MM.1S (cell line): ENCODE measurements at regions not wholly inside any gene's neighbourhood (a gene's known extent, or its start where the extent isn't known, plus 50 kb on each side); places are given as distances from the start of the nearest gene placed in this dataset.

Experiments used
- DNase-seq: peaks from one replicate; pipeline ENCODE4 v3.0.0-alpha.2; 2015
- H2AFZ ChIP-seq: fragments of 300-600 bp; sonication (generic); 2 replicates; pipeline ENCODE4 v1.6.0; 2016; ENCODE audit warnings: antibody characterized with exemption, low read length
- H3F3A ChIP-seq: fragments of 300-600 bp; sonication (generic); 2 replicates; pipeline ENCODE4 v1.6.1; 2016; ENCODE audit warnings: mild to moderate bottlenecking, antibody characterized with exemption, low read length, moderate library complexity, mixed read lengths; ENCODE audit not compliant: insufficient read depth
- H3K27ac ChIP-seq: fragments of 300-600 bp; sonication (generic); 2 replicates; pipeline ENCODE4 v1.5.1; 2016; ENCODE audit warnings: mild to moderate bottlenecking, low read length
- H3K27me3 ChIP-seq: fragments of 300-600 bp; sonication (generic); replicated peaks from 2 replicates; pipeline ENCODE4 v1.6.0; 2016; ENCODE audit warnings: low read length; ENCODE audit not compliant: insufficient read depth
- H3K36me3 ChIP-seq: fragments of 300-600 bp; sonication (generic); replicated peaks from 2 replicates; pipeline ENCODE4 v1.6.1; 2016; ENCODE audit warnings: mild to moderate bottlenecking, low read length, mixed read lengths; ENCODE audit not compliant: insufficient read depth
- H3K4me1 ChIP-seq: fragments of 300-600 bp; sonication (generic); 2 replicates; pipeline ENCODE4 v1.6.1; 2016; ENCODE audit warnings: low read length, mixed read lengths
- H3K4me2 ChIP-seq: fragments of 300-600 bp; sonication (generic); 2 replicates; pipeline ENCODE4 v1.6.0; 2016; ENCODE audit warnings: low read depth, low read length
- H3K4me3 ChIP-seq: fragments of 300-600 bp; sonication (generic); 2 replicates; pipeline ENCODE4 v1.5.1; 2016; ENCODE audit warnings: low read length, mixed read lengths
- H3K79me2 ChIP-seq: fragments of 300-600 bp; sonication (generic); 2 replicates; pipeline ENCODE4 v1.6.1; 2016; ENCODE audit warnings: mixed run types, low read length, mixed read lengths
- H3K9ac ChIP-seq: fragments of 300-600 bp; sonication (generic); 2 replicates; pipeline ENCODE4 v1.6.1; 2016; ENCODE audit warnings: low read length, mixed read lengths
- H3K9me2 ChIP-seq: fragments of 300-600 bp; sonication (generic); replicated peaks from 2 replicates; pipeline ENCODE4 v1.6.1; 2016; ENCODE audit warnings: mild to moderate bottlenecking, low read length, mixed read lengths; ENCODE audit not compliant: insufficient read depth
- H3K9me3 ChIP-seq: fragments of 300-600 bp; sonication (generic); replicated peaks from 2 replicates; pipeline ENCODE4 v1.6.1; 2016; ENCODE audit warnings: mild to moderate bottlenecking, low read length, mixed read lengths; ENCODE audit not compliant: insufficient read depth
- H4K20me1 ChIP-seq: fragments of 300-600 bp; sonication (generic); 2 replicates; pipeline ENCODE4 v1.6.1; 2016; ENCODE audit warnings: mild to moderate bottlenecking, low read length, moderate library complexity, mixed read lengths; ENCODE audit not compliant: insufficient read depth
- CTCF ChIP-seq: fragments of 300-600 bp; sonication (generic); IDR thresholded peaks from 2 replicates; pipeline ENCODE4 v1.5.1; 2016; ENCODE audit warnings: antibody characterized with exemption, low read length, mixed read lengths
- EZH2 ChIP-seq: fragments of 300-600 bp; sonication (generic); optimal IDR thresholded peaks from 2 replicates; pipeline ENCODE3; 2017; ENCODE audit warnings: low read depth, mild to moderate bottlenecking, antibody characterized with exemption, low read length, mixed read lengths
- EZH2phosphoT487 ChIP-seq: fragments of 300-600 bp; sonication (generic); IDR thresholded peaks from 2 replicates; pipeline ENCODE4 v1.6.1; 2018; ENCODE audit warnings: antibody characterized with exemption, low read length

- Histone ChIP-seq H3K4me1 (no peaks in the 10 kb centered on the region), H3K79me2 (no peaks in the 10 kb centered on the region), H3K9ac (no peak overlapping the region), H3K4me3 (no peak overlapping the region), H3K9me2 (no peaks in the 10 kb centered on the region), H3K4me2 (no peak overlapping the region), H3K27me3 (no peaks in the 10 kb centered on the region), H2AFZ (no peak overlapping the region), H3K27ac (no peak overlapping the region), H4K20me1 (no peaks in the 10 kb centered on the region), H3F3A (no peaks in the 10 kb centered on the region), H3K9me3 (no peaks in the 10 kb centered on the region), H3K36me3 (no peaks in the 10 kb centered on the region)
- TF ChIP-seq CTCF (no peak), EZH2 (no peak), EZH2phosphoT487 (no peak)
- DNase-seq, result no peak
Measured at GRCh38 chr4:117968606-117969005, 65.7 kb upstream of the NDST3 start.

GRCh38 chr4:117971403-117971802, 62.9 kb upstream of the NDST3 start:
- H3K9me3 ChIP-seq, result no peaks in the 10 kb centered on the region
- TF ChIP-seq EZH2phosphoT487, result no peak
- TF ChIP-seq EZH2, result no peak
- no peaks in the 10 kb centered on the region for H3K79me2 ChIP-seq
- no peaks in the 10 kb centered on the region for H4K20me1 ChIP-seq
- no peaks in the 10 kb centered on the region for H3K36me3 ChIP-seq
- no peak overlapping the region for H3K4me2 ChIP-seq
- DNase-seq, result no peak
- H3K9me2 ChIP-seq, result no peaks in the 10 kb centered on the region
- H3K4me1 ChIP-seq, result no peaks in the 10 kb centered on the region
- no peak overlapping the region for H2AFZ ChIP-seq
- no peaks in the 10 kb centered on the region for H3F3A ChIP-seq
- H3K27ac ChIP-seq, result no peak overlapping the region
- no peak overlapping the region for H3K4me3 ChIP-seq
- H3K27me3 ChIP-seq, result no peaks in the 10 kb centered on the region
- no peak overlapping the region for H3K9ac ChIP-seq

GRCh38 chr4:117983541-117984365, 50.5 kb upstream of the NDST3 start:
- Histone ChIP-seq H3K36me3 (no peaks in the 10 kb centered on the region), H2AFZ (no peak overlapping the region), H3F3A (no peaks in the 10 kb centered on the region), H4K20me1 (no peaks in the 10 kb centered on the region), H3K27ac (no peak overlapping the region), H3K4me1 (no peaks in the 10 kb centered on the region), H3K4me2 (no peak overlapping the region), H3K9me2 (no peaks in the 10 kb centered on the region), H3K9me3 (no peaks in the 10 kb centered on the region), H3K27me3 (no peaks in the 10 kb centered on the region), H3K9ac (no peak overlapping the region), H3K4me3 (no peak overlapping the region), H3K79me2 (no peaks in the 10 kb centered on the region)
- DNase-seq, result no peak
- TF ChIP-seq CTCF, result no peak
- TF ChIP-seq EZH2phosphoT487, result no peak
- no peak for TF ChIP-seq EZH2

- Histone ChIP-seq H4K20me1 (no peaks in the 10 kb centered on the region), H3K4me1 (no peaks in the 10 kb centered on the region), H3K9me3 (no peaks in the 10 kb centered on the region), H3K36me3 (no peaks in the 10 kb centered on the region), H3K4me2 (no peak overlapping the region), H3K27me3 (no peaks in the 10 kb centered on the region), H3K79me2 (no peaks in the 10 kb centered on the region), H3K27ac (no peak overlapping the region), H3K4me3 (no peak overlapping the region), H3F3A (no peaks in the 10 kb centered on the region), H3K9ac (no peak overlapping the region), H3K9me2 (no peaks in the 10 kb centered on the region), H2AFZ (no peak overlapping the region)
- no peak for DNase-seq
- TF ChIP-seq EZH2, result no peak
- TF ChIP-seq EZH2phosphoT487, result no peak
- no peak for TF ChIP-seq CTCF
Measured at GRCh38 chr4:117984366-117984680, 50.0 kb upstream of the NDST3 start.
